ENCODE measurements at regions not wholly inside any gene's neighbourhood (a gene's known extent, or its start where the extent isn't known, plus 50 kb on each side); places are given as distances from the start of the nearest gene placed in this dataset.
"Not testable (repeated sequence)": the region's sequence is repeated elsewhere in the genome, so short reads cannot be mapped to it uniquely, and the experiment has no call there.

GRCh38 chr4:181827246-181827645 lies 416.0 kb upstream of the TENM3 start:
- H3K9ac ChIP-seq (ENCODE audit: low read depth in 1 of 3, low read length in 3 of 3) = no peak overlapping the region
- no peak overlapping the region for H3K4me3 ChIP-seq (ENCODE audit: low read length in 3 of 3)
- no peak overlapping the region for H3K27ac ChIP-seq (ENCODE audit: low read depth, low read length)
- H3K36me3 ChIP-seq (ENCODE audit: control insufficient read depth in 3 of 3, insufficient read depth in 3 of 3, low read length in 3 of 3) = no peaks in the 10 kb centered on the region
- H3K27me3 ChIP-seq (ENCODE audit: control insufficient read depth in 3 of 3, insufficient read depth in 3 of 3, low read length in 3 of 3) = no peaks in the 10 kb centered on the region
- H3K9me3 ChIP-seq (ENCODE audit: control insufficient read depth in 3 of 3, low read length in 3 of 3) = no peaks in the 10 kb centered on the region
- no peaks in the 10 kb centered on the region for H3K4me1 ChIP-seq (ENCODE audit: control insufficient read depth in 3 of 3, insufficient read depth in 3 of 3, low read length in 3 of 3)

GRCh38 chr4:181830404-181831035 lies 412.7 kb upstream of the TENM3 start:
- no peak overlapping the region for H3K27ac ChIP-seq (ENCODE audit: low read depth, low read length)
- H3K9me3 ChIP-seq (ENCODE audit: control insufficient read depth in 3 of 3, low read length in 3 of 3) = no peaks in the 10 kb centered on the region
- H3K4me1 ChIP-seq (ENCODE audit: control insufficient read depth in 3 of 3, insufficient read depth in 3 of 3, low read length in 3 of 3) = no peaks in the 10 kb centered on the region
- H3K4me3 ChIP-seq (ENCODE audit: low read length in 3 of 3) = no peak overlapping the region
- H3K36me3 ChIP-seq (ENCODE audit: control insufficient read depth in 3 of 3, insufficient read depth in 3 of 3, low read length in 3 of 3) = no peaks in the 10 kb centered on the region
- peaks cover 0 to 3% (median 2%) of the 10 kb centered on the region in 3 donors for H3K27me3 ChIP-seq (ENCODE audit: control insufficient read depth in 3 of 3, insufficient read depth in 3 of 3, low read length in 3 of 3)
- H3K9ac ChIP-seq (ENCODE audit: low read depth in 1 of 3, low read length in 3 of 3) = no peak overlapping the region

- no peak overlapping the region for H3K4me3 ChIP-seq (ENCODE audit: low read length in 3 of 3)
- H3K27me3 ChIP-seq (ENCODE audit: control insufficient read depth in 3 of 3, insufficient read depth in 3 of 3, low read length in 3 of 3) = peaks cover 0 to 3% (median 2%) of the 10 kb centered on the region in 3 donors
- H3K27ac ChIP-seq (ENCODE audit: low read depth, low read length) = no peak overlapping the region
- no peaks in the 10 kb centered on the region for H3K36me3 ChIP-seq (ENCODE audit: control insufficient read depth in 3 of 3, insufficient read depth in 3 of 3, low read length in 3 of 3)
- H3K9me3 ChIP-seq (ENCODE audit: control insufficient read depth in 3 of 3, low read length in 3 of 3) = no peaks in the 10 kb centered on the region
- no peak overlapping the region for H3K9ac ChIP-seq (ENCODE audit: low read depth in 1 of 3, low read length in 3 of 3)
- no peaks in the 10 kb centered on the region for H3K4me1 ChIP-seq (ENCODE audit: control insufficient read depth in 3 of 3, insufficient read depth in 3 of 3, low read length in 3 of 3)
Observed at GRCh38 chr4:181834071-181834470, 409.1 kb upstream of the TENM3 start.

GRCh38 chr4:181835348-181835747 lies 407.9 kb upstream of the TENM3 start:
- Histone ChIP-seq H3K36me3 (ENCODE audit: control insufficient read depth in 3 of 3, insufficient read depth in 3 of 3, low read length in 3 of 3) (no peaks in the 10 kb centered on the region), H3K4me3 (ENCODE audit: low read length in 3 of 3) (no peak overlapping the region), H3K4me1 (ENCODE audit: control insufficient read depth in 3 of 3, insufficient read depth in 3 of 3, low read length in 3 of 3) (no peaks in the 10 kb centered on the region), H3K27me3 (ENCODE audit: control insufficient read depth in 3 of 3, insufficient read depth in 3 of 3, low read length in 3 of 3) (peaks cover 0 to 3% (median 2%) of the 10 kb centered on the region in 3 donors), H3K9ac (ENCODE audit: low read depth in 1 of 3, low read length in 3 of 3) (no peak overlapping the region), H3K9me3 (ENCODE audit: control insufficient read depth in 3 of 3, low read length in 3 of 3) (no peaks in the 10 kb centered on the region), H3K27ac (ENCODE audit: low read depth, low read length) (no peak overlapping the region)

- no peak overlapping the region for H3K9ac ChIP-seq (ENCODE audit: low read depth in 1 of 3, low read length in 3 of 3)
- H3K27me3 ChIP-seq (ENCODE audit: control insufficient read depth in 3 of 3, insufficient read depth in 3 of 3, low read length in 3 of 3) = peaks cover 0 to under 1% (median 0%) of the 10 kb centered on the region in 3 donors
- no peak overlapping the region for H3K4me3 ChIP-seq (ENCODE audit: low read length in 3 of 3)
- H3K36me3 ChIP-seq (ENCODE audit: control insufficient read depth in 3 of 3, insufficient read depth in 3 of 3, low read length in 3 of 3) = no peaks in the 10 kb centered on the region
- H3K9me3 ChIP-seq (ENCODE audit: control insufficient read depth in 3 of 3, low read length in 3 of 3) = no peaks in the 10 kb centered on the region
- no peaks in the 10 kb centered on the region for H3K4me1 ChIP-seq (ENCODE audit: control insufficient read depth in 3 of 3, insufficient read depth in 3 of 3, low read length in 3 of 3)
- H3K27ac ChIP-seq (ENCODE audit: low read depth, low read length) = no peak overlapping the region
Observed at GRCh38 chr4:181838253-181838652, 404.9 kb upstream of the TENM3 start.

- H3K27ac ChIP-seq (ENCODE audit: low read depth, low read length) = not testable (repeated sequence)
Observed at GRCh38 chr4:181843797-181844196, 399.4 kb upstream of the TENM3 start.

GRCh38 chr4:181845617-181846016 lies 397.6 kb upstream of the TENM3 start:
- no peaks in the 10 kb centered on the region for H3K27me3 ChIP-seq (ENCODE audit: control insufficient read depth in 3 of 3, insufficient read depth in 3 of 3, low read length in 3 of 3)

More at GRCh38 chr4:181843797-181844196, 399.4 kb upstream of the TENM3 start:
- H3K4me1 ChIP-seq (ENCODE audit: control insufficient read depth in 3 of 3, insufficient read depth in 3 of 3, low read length in 3 of 3); H3K9me3 ChIP-seq (ENCODE audit: control insufficient read depth in 3 of 3, low read length in 3 of 3); H3K4me3 ChIP-seq (ENCODE audit: low read length in 3 of 3); H3K27me3 ChIP-seq (ENCODE audit: control insufficient read depth in 3 of 3, insufficient read depth in 3 of 3, low read length in 3 of 3); H3K9ac ChIP-seq (ENCODE audit: low read depth in 1 of 3, low read length in 3 of 3); H3K36me3 ChIP-seq (ENCODE audit: control insufficient read depth in 3 of 3, insufficient read depth in 3 of 3, low read length in 3 of 3): not testable (repeated sequence)

GRCh38 chr4:181846934-181847333 lies 396.3 kb upstream of the TENM3 start:
- Histone ChIP-seq H3K27ac (ENCODE audit: low read depth, low read length) (no peak overlapping the region), H3K4me1 (ENCODE audit: control insufficient read depth in 3 of 3, insufficient read depth in 3 of 3, low read length in 3 of 3) (no peaks in the 10 kb centered on the region), H3K9ac (ENCODE audit: low read depth in 1 of 3, low read length in 3 of 3) (no peak overlapping the region), H3K9me3 (ENCODE audit: control insufficient read depth in 3 of 3, low read length in 3 of 3) (no peaks in the 10 kb centered on the region), H3K4me3 (ENCODE audit: low read length in 3 of 3) (no peak overlapping the region), H3K36me3 (ENCODE audit: control insufficient read depth in 3 of 3, insufficient read depth in 3 of 3, low read length in 3 of 3) (no peaks in the 10 kb centered on the region), H3K27me3 (ENCODE audit: control insufficient read depth in 3 of 3, insufficient read depth in 3 of 3, low read length in 3 of 3) (no peaks in the 10 kb centered on the region)

More at GRCh38 chr4:181845617-181846016, 397.6 kb upstream of the TENM3 start:
- no peak overlapping the region for H3K4me3 ChIP-seq (ENCODE audit: low read length in 3 of 3)
- H3K9me3 ChIP-seq (ENCODE audit: control insufficient read depth in 3 of 3, low read length in 3 of 3) = no peaks in the 10 kb centered on the region
- H3K9ac ChIP-seq (ENCODE audit: low read depth in 1 of 3, low read length in 3 of 3) = no peak overlapping the region
- H3K4me1 ChIP-seq (ENCODE audit: control insufficient read depth in 3 of 3, insufficient read depth in 3 of 3, low read length in 3 of 3) = no peaks in the 10 kb centered on the region
- no peak overlapping the region for H3K27ac ChIP-seq (ENCODE audit: low read depth, low read length)
- no peaks in the 10 kb centered on the region for H3K36me3 ChIP-seq (ENCODE audit: control insufficient read depth in 3 of 3, insufficient read depth in 3 of 3, low read length in 3 of 3)

- Histone ChIP-seq H3K9me3 (ENCODE audit: control insufficient read depth in 3 of 3, low read length in 3 of 3) (no peaks in the 10 kb centered on the region), H3K4me1 (ENCODE audit: control insufficient read depth in 3 of 3, insufficient read depth in 3 of 3, low read length in 3 of 3) (no peaks in the 10 kb centered on the region), H3K36me3 (ENCODE audit: control insufficient read depth in 3 of 3, insufficient read depth in 3 of 3, low read length in 3 of 3) (no peaks in the 10 kb centered on the region), H3K9ac (ENCODE audit: low read depth in 1 of 3, low read length in 3 of 3) (no peak overlapping the region), H3K27ac (ENCODE audit: low read depth, low read length) (no peak overlapping the region), H3K4me3 (ENCODE audit: low read length in 3 of 3) (no peak overlapping the region), H3K27me3 (ENCODE audit: control insufficient read depth in 3 of 3, insufficient read depth in 3 of 3, low read length in 3 of 3) (no peaks in the 10 kb centered on the region)
Observed at GRCh38 chr4:181848357-181848756, 394.8 kb upstream of the TENM3 start.

GRCh38 chr4:181849472-181849871 lies 393.7 kb upstream of the TENM3 start:
- Histone ChIP-seq H3K27me3 (ENCODE audit: control insufficient read depth in 3 of 3, insufficient read depth in 3 of 3, low read length in 3 of 3) (no peaks in the 10 kb centered on the region), H3K9me3 (ENCODE audit: control insufficient read depth in 3 of 3, low read length in 3 of 3) (no peaks in the 10 kb centered on the region), H3K36me3 (ENCODE audit: control insufficient read depth in 3 of 3, insufficient read depth in 3 of 3, low read length in 3 of 3) (no peaks in the 10 kb centered on the region), H3K4me3 (ENCODE audit: low read length in 3 of 3) (no peak overlapping the region), H3K27ac (ENCODE audit: low read depth, low read length) (no peak overlapping the region), H3K4me1 (ENCODE audit: control insufficient read depth in 3 of 3, insufficient read depth in 3 of 3, low read length in 3 of 3) (no peaks in the 10 kb centered on the region), H3K9ac (ENCODE audit: low read depth in 1 of 3, low read length in 3 of 3) (no peak overlapping the region)

Data from skeletal muscle tissue (tissue), 3 donors.